ENCODE measurements at regions not wholly inside any gene's neighbourhood (a gene's known extent, or its start where the extent isn't known, plus 50 kb on each side); places are given as distances from the start of the nearest gene placed in this dataset.

GRCh38 chr16:87144232-87144631 lies 173.0 kb downstream of the C16orf95 start:
- TF ChIP-seq CTCF (IDR thresholded peaks at IDR 0.05): no peak
- no peak for TF ChIP-seq POLR2A (IDR thresholded peaks at IDR 0.05)

Measured in heart left ventricle (tissue), 13 donors.